MM.1S (cell line): ENCODE measurements at regions not wholly inside any gene's neighbourhood (a gene's known extent, or its start where the extent isn't known, plus 50 kb on each side); places are given as distances from the start of the nearest gene placed in this dataset.

Source experiments
- DNase-seq: peaks from one replicate; pipeline ENCODE4 v3.0.0-alpha.2; 2015
- H2AFZ ChIP-seq: fragments of 300-600 bp; sonication (generic); 2 replicates; pipeline ENCODE4 v1.6.0; 2016; ENCODE audit warnings: antibody characterized with exemption, low read length
- H3F3A ChIP-seq: fragments of 300-600 bp; sonication (generic); 2 replicates; pipeline ENCODE4 v1.6.1; 2016; ENCODE audit warnings: mild to moderate bottlenecking, antibody characterized with exemption, low read length, moderate library complexity, mixed read lengths; ENCODE audit not compliant: insufficient read depth
- H3K27ac ChIP-seq: fragments of 300-600 bp; sonication (generic); 2 replicates; pipeline ENCODE4 v1.5.1; 2016; ENCODE audit warnings: mild to moderate bottlenecking, low read length
- H3K27me3 ChIP-seq: fragments of 300-600 bp; sonication (generic); replicated peaks from 2 replicates; pipeline ENCODE4 v1.6.0; 2016; ENCODE audit warnings: low read length; ENCODE audit not compliant: insufficient read depth
- H3K36me3 ChIP-seq: fragments of 300-600 bp; sonication (generic); replicated peaks from 2 replicates; pipeline ENCODE4 v1.6.1; 2016; ENCODE audit warnings: mild to moderate bottlenecking, low read length, mixed read lengths; ENCODE audit not compliant: insufficient read depth
- H3K4me1 ChIP-seq: fragments of 300-600 bp; sonication (generic); 2 replicates; pipeline ENCODE4 v1.6.1; 2016; ENCODE audit warnings: low read length, mixed read lengths
- H3K4me2 ChIP-seq: fragments of 300-600 bp; sonication (generic); 2 replicates; pipeline ENCODE4 v1.6.0; 2016; ENCODE audit warnings: low read depth, low read length
- H3K4me3 ChIP-seq: fragments of 300-600 bp; sonication (generic); 2 replicates; pipeline ENCODE4 v1.5.1; 2016; ENCODE audit warnings: low read length, mixed read lengths
- H3K79me2 ChIP-seq: fragments of 300-600 bp; sonication (generic); 2 replicates; pipeline ENCODE4 v1.6.1; 2016; ENCODE audit warnings: mixed run types, low read length, mixed read lengths
- H3K9ac ChIP-seq: fragments of 300-600 bp; sonication (generic); 2 replicates; pipeline ENCODE4 v1.6.1; 2016; ENCODE audit warnings: low read length, mixed read lengths
- H3K9me2 ChIP-seq: fragments of 300-600 bp; sonication (generic); replicated peaks from 2 replicates; pipeline ENCODE4 v1.6.1; 2016; ENCODE audit warnings: mild to moderate bottlenecking, low read length, mixed read lengths; ENCODE audit not compliant: insufficient read depth
- H3K9me3 ChIP-seq: fragments of 300-600 bp; sonication (generic); replicated peaks from 2 replicates; pipeline ENCODE4 v1.6.1; 2016; ENCODE audit warnings: mild to moderate bottlenecking, low read length, mixed read lengths; ENCODE audit not compliant: insufficient read depth
- H4K20me1 ChIP-seq: fragments of 300-600 bp; sonication (generic); 2 replicates; pipeline ENCODE4 v1.6.1; 2016; ENCODE audit warnings: mild to moderate bottlenecking, low read length, moderate library complexity, mixed read lengths; ENCODE audit not compliant: insufficient read depth
- CTCF ChIP-seq: fragments of 300-600 bp; sonication (generic); IDR thresholded peaks from 2 replicates; pipeline ENCODE4 v1.5.1; 2016; ENCODE audit warnings: antibody characterized with exemption, low read length, mixed read lengths
- EZH2 ChIP-seq: fragments of 300-600 bp; sonication (generic); optimal IDR thresholded peaks from 2 replicates; pipeline ENCODE3; 2017; ENCODE audit warnings: low read depth, mild to moderate bottlenecking, antibody characterized with exemption, low read length, mixed read lengths
- EZH2phosphoT487 ChIP-seq: fragments of 300-600 bp; sonication (generic); IDR thresholded peaks from 2 replicates; pipeline ENCODE4 v1.6.1; 2018; ENCODE audit warnings: antibody characterized with exemption, low read length

GRCh38 chr10:31700181-31700611, 228.4 kb downstream of the ARHGAP12 start:
- H3K9ac ChIP-seq = no peak overlapping the region

GRCh38 chr10:31698181-31698830, 230.3 kb downstream of the ARHGAP12 start:
- H2AFZ ChIP-seq = no peak overlapping the region
- H3K27ac ChIP-seq = no peak overlapping the region
- TF ChIP-seq EZH2 (no peak), CTCF (no peak), EZH2phosphoT487 (no peak)

More at GRCh38 chr10:31700181-31700611, 228.4 kb downstream of the ARHGAP12 start:
- Histone ChIP-seq H3K9me2 (no peaks in the 10 kb centered on the region), H3K79me2 (no peaks in the 10 kb centered on the region), H3K27me3 (no peaks in the 10 kb centered on the region), H3K4me3 (no peak overlapping the region), H3F3A (no peaks in the 10 kb centered on the region), H3K4me1 (no peaks in the 10 kb centered on the region), H3K9me3 (no peaks in the 10 kb centered on the region), H4K20me1 (no peaks in the 10 kb centered on the region), H3K4me2 (no peak overlapping the region), H3K27ac (no peak overlapping the region), H2AFZ (no peak overlapping the region), H3K36me3 (no peaks in the 10 kb centered on the region)
- TF ChIP-seq CTCF (no peak), EZH2phosphoT487 (no peak), EZH2 (no peak)
- no peak for DNase-seq

GRCh38 chr10:31697271-31698180, 231.1 kb downstream of the ARHGAP12 start:
- no peak overlapping the region for H3K4me2 ChIP-seq
- H3K79me2 ChIP-seq = no peaks in the 10 kb centered on the region
- no peak overlapping the region for H3K27ac ChIP-seq
- H3K9me3 ChIP-seq = no peaks in the 10 kb centered on the region
- no peaks in the 10 kb centered on the region for H3K36me3 ChIP-seq
- H3K9me2 ChIP-seq = no peaks in the 10 kb centered on the region
- no peaks in the 10 kb centered on the region for H3K27me3 ChIP-seq
- no peak overlapping the region for H3K4me3 ChIP-seq
- H2AFZ ChIP-seq = no peak overlapping the region
- no peak overlapping the region for H3K9ac ChIP-seq
- no peaks in the 10 kb centered on the region for H3K4me1 ChIP-seq
- no peaks in the 10 kb centered on the region for H4K20me1 ChIP-seq
- TF ChIP-seq EZH2 (no peak), CTCF (no peak), EZH2phosphoT487 (no peak)
- DNase-seq = no peak
- no peaks in the 10 kb centered on the region for H3F3A ChIP-seq

More at GRCh38 chr10:31698181-31698830, 230.3 kb downstream of the ARHGAP12 start:
- Histone ChIP-seq H3F3A (no peaks in the 10 kb centered on the region), H3K9ac (no peak overlapping the region), H3K79me2 (no peaks in the 10 kb centered on the region), H3K9me3 (no peaks in the 10 kb centered on the region), H4K20me1 (no peaks in the 10 kb centered on the region), H3K9me2 (no peaks in the 10 kb centered on the region), H3K4me1 (no peaks in the 10 kb centered on the region), H3K4me3 (no peak overlapping the region), H3K4me2 (no peak overlapping the region), H3K36me3 (no peaks in the 10 kb centered on the region), H3K27me3 (no peaks in the 10 kb centered on the region)
- no peak for DNase-seq
